ENCODE measurements at regions not wholly inside any gene's neighbourhood (a gene's known extent, or its start where the extent isn't known, plus 50 kb on each side); places are given as distances from the start of the nearest gene placed in this dataset.
"Not testable (repeated sequence)": the region's sequence is repeated elsewhere in the genome, so short reads cannot be mapped to it uniquely, and the experiment has no call there.

DNA sequence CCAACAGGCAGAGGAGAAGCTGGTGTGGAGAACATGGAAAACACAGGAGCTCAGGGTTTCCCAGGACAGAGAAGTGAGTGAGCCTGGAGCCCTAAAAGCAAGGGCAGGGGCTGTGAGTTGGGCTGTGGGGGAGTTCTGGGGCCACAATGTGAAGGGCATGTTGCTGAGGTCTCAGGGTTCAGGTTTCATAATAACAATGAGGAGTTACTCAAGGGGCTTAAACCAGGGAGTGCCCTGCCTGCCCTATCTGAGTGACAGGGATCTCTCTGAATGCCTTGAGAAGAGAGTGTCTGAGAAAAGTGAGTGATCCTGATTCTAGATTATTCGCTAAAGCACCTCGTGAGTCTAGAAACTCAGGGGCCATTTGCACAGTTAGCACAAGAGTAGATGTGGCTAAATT lies 129.6 kb downstream of the VPREB1 start:
- DNase-seq = no peak

GRCh38 chr22:22374579-22374978 lies 130.0 kb downstream of the VPREB1 start:
- DNase-seq = no peak

DNA sequence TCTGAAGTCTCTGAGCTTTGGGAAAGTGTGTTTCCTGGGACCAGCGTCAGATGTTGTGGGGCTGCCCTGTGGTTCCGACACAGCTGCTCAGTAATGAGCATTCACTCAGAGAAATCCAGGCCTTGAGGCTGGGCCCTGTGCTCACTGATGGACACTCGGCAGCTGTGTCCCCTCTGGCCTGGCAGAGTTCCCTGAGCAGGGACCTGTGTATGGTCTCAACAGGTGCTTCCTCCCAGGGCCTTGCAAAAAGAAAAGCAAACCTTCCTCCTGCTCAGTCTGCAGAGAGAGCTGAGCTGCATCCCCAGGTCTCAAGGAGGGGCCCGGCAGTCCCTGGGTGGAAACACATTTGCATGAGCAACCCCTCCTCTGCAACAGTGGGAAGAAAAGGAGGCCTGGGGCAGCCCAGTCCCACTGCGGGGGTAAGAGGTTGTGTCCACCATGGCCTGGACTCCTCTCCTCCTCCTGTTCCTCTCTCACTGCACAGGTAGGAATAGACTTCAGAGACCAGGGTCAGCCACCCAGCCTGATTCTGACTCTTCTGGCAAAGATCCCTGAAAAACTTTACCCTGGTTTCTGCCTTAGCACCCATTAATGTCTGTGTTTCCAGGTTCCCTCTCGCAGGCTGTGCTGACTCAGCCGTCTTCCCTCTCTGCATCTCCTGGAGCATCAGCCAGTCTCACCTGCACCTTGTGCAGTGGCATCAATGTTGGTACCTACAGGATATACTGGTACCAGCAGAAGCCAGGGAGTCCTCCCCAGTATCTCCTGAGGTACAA lies 131.2 kb downstream of the VPREB1 start:
- no peak for DNase-seq

DNA sequence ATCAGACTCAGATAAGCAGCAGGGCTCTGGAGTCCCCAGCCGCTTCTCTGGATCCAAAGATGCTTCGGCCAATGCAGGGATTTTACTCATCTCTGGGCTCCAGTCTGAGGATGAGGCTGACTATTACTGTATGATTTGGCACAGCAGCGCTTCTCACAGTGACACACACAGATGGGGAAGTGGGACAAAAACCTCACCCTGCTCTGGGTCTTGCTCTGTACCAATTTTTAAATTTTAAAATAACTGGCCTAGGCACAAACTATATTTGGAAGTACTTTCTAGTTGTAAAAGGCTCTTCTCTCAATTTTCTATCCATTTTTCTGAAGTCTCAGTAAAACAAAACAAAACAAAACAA lies 131.7 kb downstream of the VPREB1 start:
- no peak for DNase-seq

GRCh38 chr22:22376884-22377283 lies 131.7 kb downstream of the ZNF280B start:
- DNase-seq = not testable (repeated sequence)

DNA sequence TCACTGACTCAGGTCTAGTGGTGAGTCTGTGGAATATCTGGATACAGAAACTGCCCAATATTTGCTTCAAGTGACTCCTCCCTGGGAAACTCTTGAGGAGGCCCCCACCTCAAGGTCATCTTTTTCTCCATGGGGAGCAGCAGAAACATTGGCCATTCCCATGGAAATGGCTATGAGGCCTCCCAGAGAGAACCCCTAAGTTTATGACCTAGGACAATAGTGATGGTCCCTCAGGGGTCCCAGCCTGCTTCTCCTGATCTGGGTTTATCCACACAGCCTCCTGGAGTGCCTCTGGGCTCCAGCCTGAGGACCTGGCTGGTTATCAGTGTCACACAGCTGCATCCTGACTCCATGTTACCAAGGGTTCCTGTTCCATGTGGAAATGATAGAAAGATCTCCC lies 131.2 kb downstream of the ZNF280B start:
- DNase-seq = no peak

- DNase-seq = no peak
These were observed 129.8 kb downstream of the ZNF280B start for GRCh38 chr22:22378446-22379415.

DNA sequence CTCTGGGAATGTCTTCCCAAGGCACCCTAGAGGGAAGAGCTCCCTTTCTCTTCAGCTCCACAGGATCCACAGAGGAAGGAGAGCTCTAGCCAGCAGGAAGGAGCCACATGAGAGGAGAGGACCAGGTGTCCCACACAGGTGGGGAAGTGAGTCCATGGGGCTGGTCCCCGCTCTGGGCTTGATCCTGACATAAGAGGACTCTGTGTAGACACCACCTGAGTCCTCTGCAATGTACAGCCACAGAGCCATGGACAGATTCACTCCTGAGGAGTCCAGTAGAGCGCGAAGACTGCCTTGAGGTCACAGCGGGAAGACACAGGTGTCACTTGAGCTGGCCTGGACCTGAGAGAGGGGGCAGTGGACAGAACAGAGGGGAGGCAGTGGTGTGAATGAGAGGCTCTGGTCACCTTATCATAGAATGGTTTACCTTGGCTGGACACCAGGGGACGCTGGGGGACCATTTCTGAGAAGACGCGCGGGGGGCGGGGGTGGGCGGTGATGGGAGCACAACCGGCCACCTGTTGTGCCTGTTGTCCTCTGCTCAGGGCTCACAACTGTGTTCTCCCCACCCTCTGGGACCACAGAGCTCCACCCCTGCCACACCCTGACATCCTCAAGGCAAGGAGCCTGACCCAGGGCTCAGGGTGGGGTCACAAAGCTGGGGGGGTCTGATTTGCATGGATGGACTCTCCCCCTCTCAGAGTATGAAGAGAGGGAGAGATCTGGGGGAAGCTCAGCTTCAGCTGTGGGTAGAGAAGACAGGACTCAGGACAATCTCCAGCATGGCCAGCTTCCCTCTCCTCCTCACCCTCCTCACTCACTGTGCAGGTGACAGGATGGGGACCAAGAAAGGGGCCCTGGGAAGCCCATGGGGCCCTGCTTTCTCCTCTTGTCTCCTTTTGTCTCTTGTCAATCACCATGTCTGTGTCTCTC lies 128.2 kb downstream of the ZNF280B start:
- no peak for DNase-seq

DNA sequence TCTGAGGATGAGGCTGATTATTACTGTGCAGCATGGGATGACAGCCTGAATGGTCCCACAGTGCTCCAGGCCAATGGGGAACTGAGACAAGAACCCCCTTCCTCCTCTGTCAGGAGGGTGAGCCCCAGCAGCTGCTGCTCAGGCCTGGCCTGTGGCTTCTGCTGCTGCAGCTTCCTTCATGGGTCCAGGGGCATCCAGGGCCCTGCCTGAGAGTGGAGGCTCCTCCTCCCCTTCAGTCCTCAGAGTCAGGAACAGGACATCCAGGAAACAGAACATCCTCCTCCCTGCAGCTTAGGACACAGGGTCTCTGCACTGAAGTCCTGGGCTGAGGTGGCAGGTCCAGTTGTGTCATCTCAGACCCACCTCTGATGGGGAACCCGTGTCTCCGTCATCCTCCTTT lies 127.2 kb downstream of the ZNF280B start:
- DNase-seq = not testable (repeated sequence)

GRCh38 chr22:22384267-22384666 lies 124.3 kb downstream of the ZNF280B start:
- no peak for DNase-seq

GRCh38 chr22:22384668-22385244 lies 123.8 kb downstream of the ZNF280B start:
- no peak for DNase-seq

GRCh38 chr22:22386602-22387385 lies 121.7 kb downstream of the ZNF280B start:
- DNase-seq = peak; percentile 27

DNA sequence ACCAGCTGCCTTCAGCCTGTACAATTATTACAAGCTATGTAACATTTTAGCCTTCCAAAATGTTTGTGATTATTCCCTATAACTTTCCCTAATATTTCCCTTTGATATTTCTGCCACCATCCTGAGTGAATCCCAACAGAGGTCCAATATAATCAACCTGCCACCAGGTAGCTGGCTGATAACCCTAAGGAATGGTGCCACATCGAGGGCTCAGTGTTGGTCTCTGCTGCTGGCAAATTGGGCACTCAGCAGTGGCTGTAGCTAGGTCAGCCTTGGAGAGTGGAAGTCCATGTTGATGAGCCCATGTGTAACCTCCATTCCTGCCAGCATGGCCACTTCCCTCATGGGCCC lies 121.2 kb downstream of the ZNF280B start:
- no peak for DNase-seq

GRCh38 chr22:22388090-22388489 lies 120.5 kb downstream of the ZNF280B start:
- DNase-seq = no peak

GRCh38 chr22:22388494-22388893 lies 120.0 kb downstream of the ZNF280B start:
- DNase-seq = no peak

DNA sequence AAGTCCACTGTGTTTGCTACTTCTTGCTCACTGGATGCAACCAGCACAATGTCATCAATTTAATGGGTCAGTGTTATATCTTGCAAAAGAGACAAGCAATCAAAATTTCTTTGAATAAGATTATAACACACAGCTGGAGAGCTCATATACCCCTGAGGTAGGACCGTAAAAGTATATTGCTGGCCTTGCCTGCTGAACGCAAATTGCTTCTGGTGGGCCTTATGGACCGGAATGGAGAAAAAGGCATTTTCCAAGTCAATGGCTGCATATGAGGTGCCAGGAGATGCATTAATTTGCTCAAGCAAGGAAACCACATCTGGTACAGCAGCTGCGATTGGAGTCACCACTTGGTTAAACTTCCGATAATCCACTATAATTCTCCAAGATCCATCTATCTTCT lies 119.1 kb downstream of the ZNF280B start:
- no peak for DNase-seq

GRCh38 chr22:22390989-22391388 lies 117.6 kb downstream of the ZNF280B start:
- DNase-seq = no peak

DNA sequence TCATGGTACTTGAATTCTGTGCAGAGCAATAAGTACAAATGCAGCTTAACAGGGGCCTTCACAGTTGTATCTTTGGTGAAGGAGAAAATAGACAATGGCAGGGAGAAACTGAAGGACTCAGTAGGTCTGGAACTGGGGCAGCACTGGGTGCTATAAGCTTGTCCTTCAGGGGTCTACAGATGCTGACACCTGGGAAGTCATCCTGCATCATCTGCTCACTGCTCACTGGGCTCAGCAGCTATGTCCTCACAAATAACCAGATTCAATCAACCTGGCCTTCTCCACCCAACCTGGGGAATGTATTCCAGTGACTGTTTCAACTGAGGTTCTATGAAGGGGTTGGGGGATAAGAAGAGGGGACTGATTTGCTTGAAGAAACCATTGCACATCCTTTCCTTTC lies 117.0 kb downstream of the ZNF280B start:
- DNase-seq = no peak

GRCh38 chr22:22392131-22392530 lies 116.4 kb downstream of the ZNF280B start:
- DNase-seq = no peak

GRCh38 chr22:22394591-22394990 lies 114.0 kb downstream of the ZNF280B start:
- DNase-seq = no peak

GRCh38 chr22:22395245-22395644 lies 113.3 kb downstream of the ZNF280B start:
- DNase-seq = no peak

Measured in NCI-H345 (cell line).